Prostate gland (tissue), 2 donors: ENCODE measurements at regions not wholly inside any gene's neighbourhood (a gene's known extent, or its start where the extent isn't known, plus 50 kb on each side); places are given as distances from the start of the nearest gene placed in this dataset.
"Not testable (repeated sequence)": the region's sequence is repeated elsewhere in the genome, so short reads cannot be mapped to it uniquely, and the experiment has no call there.

ENCODE experiments used
- CTCF ChIP-seq, 4 experiments: fragments of 200-600 bp in 2 of 4; fragments of 450-650 bp in 2 of 4; sonication (generic) in 2 of 4; IDR thresholded peaks; 1 replicate in 3 of 4; 2 replicates in 1 of 4; pipeline ENCODE4 v1.5.1; 2016 to 2019; ENCODE audit warnings: antibody characterized with exemption in 4 of 4, mild to moderate bottlenecking in 2 of 4, moderate library complexity in 2 of 4
- POLR2A ChIP-seq: fragments of 450-650 bp; IDR thresholded peaks from one replicate; pipeline ENCODE4 v1.6.1; 2016; ENCODE audit warnings: antibody characterized with exemption, mild to moderate bottlenecking

GRCh38 chr6:94856999-94857398 lies 720.3 kb upstream of the MANEA start:
- TF ChIP-seq CTCF (IDR thresholded peaks at IDR 0.05); POLR2A: not testable (repeated sequence)
